GM12872 (cell line): ENCODE measurements at regions not wholly inside any gene's neighbourhood (a gene's known extent, or its start where the extent isn't known, plus 50 kb on each side); places are given as distances from the start of the nearest gene placed in this dataset.

Experiments used
- TF ChIP-seq, protein P1 (sequence below): IDR thresholded peaks from 3 replicates; pipeline ENCODE4 v1.5.1; 2011; ENCODE audit warnings: low read depth, mild to moderate bottlenecking, low read length, moderate library complexity; ENCODE audit not compliant: insufficient read depth

DNA sequence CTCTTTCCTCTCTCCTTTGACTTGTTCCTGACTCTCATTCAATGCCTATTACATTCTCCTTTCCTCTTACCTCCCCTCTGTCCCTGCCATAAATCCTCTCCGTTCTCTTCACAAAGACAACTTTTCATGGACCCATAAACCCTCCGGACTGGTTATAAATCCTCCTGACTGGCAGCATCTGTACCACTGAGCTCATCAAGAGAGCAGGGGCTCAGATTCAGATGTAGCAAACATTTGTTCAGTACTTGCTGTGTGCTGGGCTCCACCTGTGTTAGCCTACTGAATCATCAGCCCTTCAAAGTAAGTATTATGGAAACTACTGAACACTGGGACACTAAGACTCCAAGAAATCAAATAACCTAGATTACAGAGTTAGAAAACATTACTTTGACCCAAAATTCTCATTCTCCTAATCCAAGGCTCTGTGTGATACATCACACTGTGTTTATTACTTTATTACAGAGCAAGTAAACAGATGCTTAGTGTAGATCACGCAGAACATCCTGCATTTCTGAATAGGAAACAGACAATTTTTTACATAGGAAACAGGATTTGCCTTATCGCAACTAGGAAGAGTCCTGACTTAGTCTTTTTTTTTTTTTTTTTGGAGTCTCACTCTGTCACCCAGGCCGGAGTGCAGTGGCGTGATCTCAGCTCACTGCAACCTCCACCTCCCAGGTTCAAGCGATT is 108.6 kb upstream of the PDE1C start:
- TF ChIP-seq, protein P1, sequence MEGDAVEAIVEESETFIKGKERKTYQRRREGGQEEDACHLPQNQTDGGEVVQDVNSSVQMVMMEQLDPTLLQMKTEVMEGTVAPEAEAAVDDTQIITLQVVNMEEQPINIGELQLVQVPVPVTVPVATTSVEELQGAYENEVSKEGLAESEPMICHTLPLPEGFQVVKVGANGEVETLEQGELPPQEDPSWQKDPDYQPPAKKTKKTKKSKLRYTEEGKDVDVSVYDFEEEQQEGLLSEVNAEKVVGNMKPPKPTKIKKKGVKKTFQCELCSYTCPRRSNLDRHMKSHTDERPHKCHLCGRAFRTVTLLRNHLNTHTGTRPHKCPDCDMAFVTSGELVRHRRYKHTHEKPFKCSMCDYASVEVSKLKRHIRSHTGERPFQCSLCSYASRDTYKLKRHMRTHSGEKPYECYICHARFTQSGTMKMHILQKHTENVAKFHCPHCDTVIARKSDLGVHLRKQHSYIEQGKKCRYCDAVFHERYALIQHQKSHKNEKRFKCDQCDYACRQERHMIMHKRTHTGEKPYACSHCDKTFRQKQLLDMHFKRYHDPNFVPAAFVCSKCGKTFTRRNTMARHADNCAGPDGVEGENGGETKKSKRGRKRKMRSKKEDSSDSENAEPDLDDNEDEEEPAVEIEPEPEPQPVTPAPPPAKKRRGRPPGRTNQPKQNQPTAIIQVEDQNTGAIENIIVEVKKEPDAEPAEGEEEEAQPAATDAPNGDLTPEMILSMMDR = no peak

DNA sequence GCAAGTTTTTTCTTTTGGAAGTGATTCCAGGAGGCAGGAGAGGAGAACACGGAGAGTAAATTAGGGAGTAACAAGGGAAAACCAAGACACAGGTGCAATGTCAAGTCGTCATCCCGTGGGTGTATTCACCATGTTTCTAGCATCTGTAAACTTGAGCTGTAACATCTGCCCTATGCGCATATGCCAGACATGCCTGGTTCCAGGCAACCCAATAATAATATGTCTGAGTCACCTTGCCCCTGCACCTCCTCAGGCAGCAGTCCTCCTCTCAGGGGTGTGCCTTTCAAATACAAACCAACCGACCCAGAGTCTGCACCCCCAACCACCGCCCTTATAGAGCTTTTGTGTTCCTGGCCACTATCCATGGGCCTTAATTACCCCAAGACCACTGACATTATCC is 107.0 kb upstream of the PDE1C start:
- TF ChIP-seq, protein P1 = no peak

DNA sequence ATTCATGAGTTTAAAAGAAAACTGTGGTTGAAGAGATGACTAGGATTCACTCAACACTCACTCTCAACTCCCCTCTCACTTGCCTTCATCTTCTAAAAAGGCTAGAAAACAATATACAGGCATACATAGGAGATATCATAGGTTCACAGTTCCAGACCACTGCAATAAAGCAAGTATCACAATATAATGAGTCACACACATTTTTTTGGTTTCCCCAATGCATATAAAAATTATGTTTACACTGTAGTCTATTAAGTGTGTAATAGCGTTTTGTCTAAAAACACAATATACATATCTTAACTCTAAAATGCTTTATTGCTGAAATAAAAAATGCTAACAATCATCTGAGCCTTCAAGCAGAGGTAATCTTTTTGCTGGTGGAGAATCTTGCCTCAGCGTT is 104.9 kb upstream of the PDE1C start:
- TF ChIP-seq, protein P1 = no peak

DNA sequence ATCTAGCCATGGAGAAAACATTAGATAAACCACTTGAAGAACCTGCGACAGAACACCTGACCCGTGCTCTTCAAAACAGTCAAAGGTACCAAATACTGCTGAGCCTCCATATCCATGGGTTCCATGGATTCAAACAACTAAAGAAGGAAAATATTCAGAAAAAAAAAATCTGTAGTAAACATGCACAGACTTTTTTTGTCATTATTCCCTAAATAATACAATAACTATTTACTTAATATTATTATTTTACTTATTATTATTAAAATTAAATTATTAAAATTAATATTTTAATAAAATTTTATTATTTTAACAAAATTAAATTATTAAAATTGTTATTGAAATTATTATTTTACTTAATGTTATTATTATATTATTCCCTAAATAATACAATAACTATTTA is 101.0 kb upstream of the PDE1C start:
- TF ChIP-seq, protein P1 = no peak

DNA sequence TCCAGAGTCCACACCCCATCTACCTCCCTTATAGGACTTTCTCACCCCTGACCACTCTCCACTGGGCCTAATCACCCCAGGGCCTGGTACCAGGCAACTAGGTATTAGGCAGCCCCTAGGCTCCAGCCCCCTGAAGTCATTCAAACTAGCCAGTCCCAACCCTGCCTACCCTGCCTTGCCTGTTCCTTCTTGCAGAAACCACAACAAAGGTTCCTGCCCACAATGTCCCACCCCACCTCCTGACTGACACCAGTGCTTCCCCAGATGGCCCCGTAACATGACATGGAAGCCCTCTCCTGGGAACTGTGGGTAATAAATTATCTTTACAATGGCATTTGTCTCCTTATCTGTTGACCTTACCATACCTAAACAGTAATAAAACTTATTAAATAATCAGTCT is 100.6 kb upstream of the PDE1C start:
- TF ChIP-seq, protein P1 = no peak

DNA sequence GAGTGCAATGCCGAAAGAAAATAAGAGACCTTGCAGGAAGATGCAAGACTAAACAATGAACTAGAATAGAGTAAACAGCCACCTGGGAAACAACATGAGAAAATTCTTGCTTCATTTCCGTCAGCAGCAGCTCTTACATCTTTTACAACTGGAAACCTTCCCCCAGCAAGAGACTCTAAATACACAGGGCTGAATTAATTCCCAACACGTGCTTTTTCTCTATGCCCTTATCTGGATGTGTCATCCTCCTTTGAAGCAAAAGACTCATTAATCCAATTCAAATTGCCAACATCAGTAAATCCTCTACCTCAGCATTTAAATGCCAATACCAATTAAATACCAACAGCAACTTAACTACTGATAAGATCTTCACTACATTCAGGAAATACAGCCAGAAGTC is 99.0 kb upstream of the PDE1C start:
- TF ChIP-seq, protein P1 = no peak

DNA sequence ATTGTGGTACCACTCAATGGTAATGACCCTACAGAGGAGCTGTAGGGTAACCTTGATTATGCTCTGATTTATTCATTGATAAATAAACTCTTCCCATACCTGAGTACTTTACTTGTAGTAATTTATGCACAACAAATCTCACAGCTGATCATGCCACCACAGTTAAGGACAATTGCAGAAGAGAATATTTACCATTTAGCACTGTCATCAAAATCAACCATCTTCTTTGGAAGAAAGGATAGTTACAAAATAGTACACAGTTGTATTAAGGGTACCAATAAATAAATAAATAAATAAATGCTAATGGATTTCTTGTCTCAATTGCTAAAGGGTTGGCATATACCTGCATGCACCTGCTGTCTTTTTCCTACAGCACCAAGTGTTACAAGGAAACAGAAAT is 97.6 kb upstream of the PDE1C start:
- TF ChIP-seq, protein P1 = no peak
